ENCODE measurements at regions not wholly inside any gene's neighbourhood (a gene's known extent, or its start where the extent isn't known, plus 50 kb on each side); places are given as distances from the start of the nearest gene placed in this dataset.

DNA sequence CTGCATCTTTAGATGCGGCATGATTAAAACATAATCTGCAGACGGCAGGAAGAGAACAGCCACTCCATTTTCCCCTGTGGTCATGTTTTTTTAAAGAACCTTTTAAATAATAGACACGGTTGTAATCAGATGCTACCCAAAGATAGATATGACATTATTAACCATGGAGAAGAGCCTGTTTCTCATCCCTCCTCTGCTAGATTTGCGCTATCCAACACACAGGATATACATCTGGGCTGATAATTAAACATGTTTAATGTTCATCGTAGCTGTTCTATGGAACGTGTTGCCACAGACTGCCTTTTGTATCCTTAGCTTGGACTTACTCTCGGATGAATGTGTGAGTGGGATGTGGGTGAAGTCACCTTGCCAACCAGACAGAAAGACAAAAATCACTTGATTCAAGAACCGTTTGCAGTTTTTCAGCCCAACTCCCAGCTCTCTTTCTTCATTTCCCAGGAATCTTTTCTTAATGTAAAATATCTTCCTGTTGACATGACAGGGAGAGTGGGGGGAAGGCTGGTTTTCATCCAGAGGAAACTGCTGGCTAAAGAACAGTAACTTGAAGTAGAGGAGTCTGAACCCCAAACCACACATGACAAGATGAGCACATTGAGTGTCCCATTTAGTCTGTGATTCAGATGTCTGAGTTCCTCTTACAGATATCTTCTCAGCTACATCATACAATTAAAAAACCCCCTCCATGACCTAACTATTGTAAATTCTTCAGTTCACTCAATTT, 118.6 kb upstream of the PRICKLE2 start:
- intact Hi-C loops (cut with micrococcal nuclease), result no loop called here
- CTCF ChIA-PET, result interaction anchor here (0.8 kb wide), 1 partner anchor 994 kb away, joined by 3 read pairs; no protein-coding TSS in a partner anchor
- Mint-ChIP-seq H3K4me3 (no peak overlapping the region), H3K27me3 (peaks cover 8% of the 10 kb centered on the region), H3K36me3 (no peaks in the 10 kb centered on the region), H3K27ac (no peak overlapping the region), H3K9me3 (no peaks in the 10 kb centered on the region), H3K4me1 (ENCODE audit: low read depth) (no peaks in the 10 kb centered on the region)
- DNase-seq, result no peak
- POLR2A ChIA-PET, result no interaction called here

DNA sequence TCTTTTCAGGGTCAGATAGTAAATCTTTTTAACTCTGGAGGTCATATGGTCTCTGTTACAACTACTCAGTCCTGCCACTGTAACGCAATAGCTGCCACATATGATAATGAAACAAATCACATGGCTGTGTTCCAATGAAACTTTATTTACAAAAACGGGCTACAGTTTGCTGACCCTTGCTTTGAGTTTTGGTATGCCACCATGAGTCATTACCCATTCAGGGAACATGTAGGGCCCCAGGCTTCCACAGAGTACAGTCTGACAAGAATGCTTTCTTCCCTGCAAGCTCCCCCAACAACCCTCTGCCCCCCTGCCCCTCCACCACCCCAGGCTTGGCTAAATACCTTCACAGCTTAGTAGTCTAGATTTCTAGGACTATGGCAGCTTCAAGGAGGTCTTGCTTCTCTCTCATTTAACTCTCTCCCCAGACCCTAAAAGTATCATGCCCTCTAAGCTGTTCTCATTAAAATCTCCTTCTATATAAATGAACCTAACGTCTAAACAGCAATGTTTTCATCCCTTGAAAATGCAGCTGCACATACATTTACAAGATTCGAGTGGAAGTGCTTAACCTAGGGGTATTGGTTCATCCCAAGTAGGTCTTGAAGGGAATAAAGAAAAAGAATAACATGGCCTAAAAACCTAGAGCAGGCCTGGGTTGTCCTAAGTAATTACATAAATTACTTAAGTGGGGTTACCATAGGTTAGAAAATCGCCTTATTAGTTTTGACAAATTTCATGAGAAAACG, 117.8 kb upstream of the PRICKLE2 start:
- Mint-ChIP-seq H3K9me3 (no peaks in the 10 kb centered on the region), H3K4me3 (no peak overlapping the region), H3K4me1 (ENCODE audit: low read depth) (no peaks in the 10 kb centered on the region), H3K27ac (no peak overlapping the region), H3K36me3 (no peaks in the 10 kb centered on the region), H3K27me3 (peaks cover 8% of the 10 kb centered on the region)
- ChIA-PET POLR2A (no interaction called here), CTCF (no interaction called here)
- intact Hi-C loops (cut with micrococcal nuclease), result no loop called here
- DNase-seq, result no peak

DNA sequence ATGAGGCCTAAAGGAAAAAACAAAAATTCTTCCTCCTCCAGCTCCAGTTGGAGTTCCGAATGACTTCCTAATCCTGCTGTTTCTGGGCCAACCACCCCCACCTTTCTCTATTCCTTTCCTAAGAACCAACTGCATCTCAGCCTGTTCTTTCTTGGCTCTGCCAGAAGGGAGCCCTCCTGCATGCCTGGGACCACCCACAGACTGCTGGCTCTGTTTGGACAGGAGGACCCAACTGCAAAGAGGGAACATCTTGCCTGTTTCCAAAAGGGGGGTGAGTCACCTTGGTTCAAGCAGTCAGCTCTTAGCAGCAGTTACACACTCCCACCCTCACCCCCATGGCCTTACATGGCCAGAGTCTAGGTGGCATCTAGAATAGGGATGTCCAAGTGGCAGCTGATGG, 116.0 kb upstream of the PRICKLE2 start:
- peaks cover 8% of the 10 kb centered on the region for H3K27me3 Mint-ChIP-seq
- H3K36me3 Mint-ChIP-seq, result no peaks in the 10 kb centered on the region
- ChIA-PET CTCF (no interaction called here), POLR2A (no interaction called here)
- no peak overlapping the region for H3K27ac Mint-ChIP-seq
- no peaks in the 10 kb centered on the region for H3K9me3 Mint-ChIP-seq
- no peaks in the 10 kb centered on the region for H3K4me1 Mint-ChIP-seq (ENCODE audit: low read depth)
- intact Hi-C loops (cut with micrococcal nuclease), result no loop called here
- DNase-seq, result no peak
- no peak overlapping the region for H3K4me3 Mint-ChIP-seq

DNA sequence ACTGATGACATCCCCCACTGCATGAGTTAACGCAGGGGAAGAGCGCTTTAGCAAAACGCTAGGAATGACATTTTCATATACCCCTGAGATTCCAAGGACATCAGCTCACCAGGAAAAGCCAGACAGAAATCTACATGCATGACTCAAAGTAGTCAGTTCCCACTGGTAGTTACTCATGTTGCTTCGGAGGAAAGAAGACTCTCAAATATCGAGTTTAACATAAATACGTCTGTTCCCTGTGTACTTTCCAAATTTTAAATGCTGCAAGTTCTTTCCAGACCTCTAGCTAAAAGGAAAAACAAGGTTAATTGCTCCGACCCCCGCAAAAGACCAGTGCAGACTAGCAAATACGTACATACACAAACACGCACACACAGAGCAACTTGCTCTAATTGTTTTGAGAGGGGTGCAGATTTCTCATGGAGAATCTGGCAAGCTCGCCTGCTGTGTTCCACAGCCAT, 115.4 kb upstream of the PRICKLE2 start:
- H3K4me3 Mint-ChIP-seq, result no peak overlapping the region
- intact Hi-C loops (cut with micrococcal nuclease), result no loop called here
- H3K27ac Mint-ChIP-seq, result no peak overlapping the region
- no peak for DNase-seq
- no peaks in the 10 kb centered on the region for H3K36me3 Mint-ChIP-seq
- H3K9me3 Mint-ChIP-seq, result no peaks in the 10 kb centered on the region
- H3K27me3 Mint-ChIP-seq, result peaks cover 8% of the 10 kb centered on the region
- ChIA-PET CTCF (no interaction called here), POLR2A (no interaction called here)
- no peaks in the 10 kb centered on the region for H3K4me1 Mint-ChIP-seq (ENCODE audit: low read depth)

DNA sequence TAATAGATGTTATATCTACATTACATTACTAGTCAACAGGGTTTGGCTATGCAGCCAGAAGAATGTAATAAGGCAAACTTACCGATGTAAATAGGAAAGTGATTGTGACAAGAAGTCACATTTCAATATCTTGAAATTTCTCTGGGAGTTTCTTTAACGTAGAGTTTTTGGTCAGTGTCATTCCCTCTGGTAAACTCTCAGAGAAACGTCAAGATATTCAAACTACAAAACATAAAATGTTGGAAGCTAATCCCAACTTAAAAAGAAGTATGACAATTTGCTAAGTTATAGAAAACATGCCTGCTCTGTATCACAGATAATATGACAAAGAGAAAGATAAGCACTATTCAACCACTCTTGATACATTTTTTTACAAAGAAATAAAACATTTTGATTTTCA, 111.2 kb upstream of the PRICKLE2 start:
- POLR2A ChIA-PET, result no interaction called here
- H3K9me3 Mint-ChIP-seq, result no peaks in the 10 kb centered on the region
- no peaks in the 10 kb centered on the region for H3K27me3 Mint-ChIP-seq

DNA sequence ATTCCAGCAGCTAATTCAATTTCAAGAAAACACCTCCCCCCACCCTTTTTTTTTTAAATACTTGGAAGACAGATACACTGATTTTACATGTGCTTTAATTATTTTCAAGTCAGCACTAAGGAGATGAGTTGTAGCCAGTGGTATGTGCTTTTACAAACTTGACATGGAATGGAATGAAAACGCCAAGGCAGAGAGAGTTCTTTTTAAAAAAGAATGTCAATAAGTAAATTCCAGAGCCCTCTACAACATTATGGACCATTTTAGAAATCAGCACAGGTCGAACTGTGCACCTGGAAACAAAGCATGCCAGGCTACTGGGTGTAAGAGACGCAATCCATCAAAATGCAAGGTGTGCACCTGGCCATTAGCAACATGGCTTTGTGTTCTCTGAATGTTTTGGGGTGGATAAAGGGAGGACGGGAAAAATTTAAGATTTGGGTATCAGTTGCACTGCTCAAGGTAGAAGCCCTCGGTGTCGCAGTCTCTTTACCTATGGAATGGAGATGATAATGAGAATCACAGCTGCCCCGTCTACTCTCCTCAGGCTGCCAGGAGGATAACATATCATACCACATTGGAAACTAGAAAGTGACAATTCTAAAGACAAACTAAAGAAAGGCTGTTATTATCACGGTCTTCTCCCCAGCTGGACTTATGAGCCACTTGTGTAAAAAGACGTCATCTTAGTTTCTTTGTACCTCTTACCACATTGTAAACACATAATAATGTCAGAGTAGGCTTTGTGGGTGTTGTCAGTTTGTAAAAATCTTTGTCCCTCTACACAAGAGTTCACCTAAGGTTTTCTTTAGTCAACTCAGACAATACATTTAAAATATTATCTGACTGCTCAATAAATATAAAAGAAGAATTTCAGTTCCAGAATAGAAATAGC, 107.4 kb upstream of the PRICKLE2 start:
- DNase-seq, result no peak
- ChIA-PET CTCF (no interaction called here), POLR2A (no interaction called here)
- H3K36me3 Mint-ChIP-seq, result no peaks in the 10 kb centered on the region
- no peaks in the 10 kb centered on the region for H3K9me3 Mint-ChIP-seq
- no peak overlapping the region for H3K4me3 Mint-ChIP-seq
- no peak overlapping the region for H3K27ac Mint-ChIP-seq
- no peaks in the 10 kb centered on the region for H3K4me1 Mint-ChIP-seq (ENCODE audit: low read depth)
- peaks cover 2% of the 10 kb centered on the region for H3K27me3 Mint-ChIP-seq
- intact Hi-C loops (cut with micrococcal nuclease), result no loop called here

More for the DNA sequence above, 111.2 kb upstream of the PRICKLE2 start:
- H3K27ac Mint-ChIP-seq, result no peak overlapping the region
- CTCF ChIA-PET, result no interaction called here
- no peaks in the 10 kb centered on the region for H3K36me3 Mint-ChIP-seq
- no peak overlapping the region for H3K4me3 Mint-ChIP-seq
- H3K4me1 Mint-ChIP-seq (ENCODE audit: low read depth), result no peaks in the 10 kb centered on the region
- no peak for DNase-seq
- intact Hi-C loops (cut with micrococcal nuclease), result no loop called here

DNA sequence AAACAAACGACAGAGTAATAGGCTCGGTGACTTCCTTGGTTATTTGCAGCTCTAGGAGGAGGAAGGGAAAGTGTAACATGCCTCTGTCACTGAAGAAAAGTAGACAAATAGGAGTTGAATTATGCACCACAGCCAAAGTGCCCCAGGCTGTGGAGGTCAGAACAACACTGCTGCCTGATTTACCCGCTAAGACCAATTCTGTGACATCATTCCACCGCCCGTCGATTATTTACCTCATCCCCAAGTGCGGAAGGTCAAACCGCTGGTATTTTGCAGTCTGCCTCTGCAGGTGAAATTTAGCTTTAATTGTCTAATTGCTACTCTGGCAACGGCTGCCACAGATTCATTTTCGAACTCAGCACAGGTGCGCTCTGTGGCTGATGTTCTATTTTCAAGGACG, 106.3 kb upstream of the PRICKLE2 start:
- POLR2A ChIA-PET, result no interaction called here
- Mint-ChIP-seq H3K36me3 (no peaks in the 10 kb centered on the region), H3K4me3 (no peak overlapping the region), H3K4me1 (ENCODE audit: low read depth) (no peaks in the 10 kb centered on the region), H3K9me3 (no peaks in the 10 kb centered on the region), H3K27ac (no peak overlapping the region), H3K27me3 (peaks cover 2% of the 10 kb centered on the region)
- intact Hi-C loops (cut with micrococcal nuclease), result no loop called here
- CTCF ChIA-PET, result no interaction called here
- DNase-seq, result no peak

DNA sequence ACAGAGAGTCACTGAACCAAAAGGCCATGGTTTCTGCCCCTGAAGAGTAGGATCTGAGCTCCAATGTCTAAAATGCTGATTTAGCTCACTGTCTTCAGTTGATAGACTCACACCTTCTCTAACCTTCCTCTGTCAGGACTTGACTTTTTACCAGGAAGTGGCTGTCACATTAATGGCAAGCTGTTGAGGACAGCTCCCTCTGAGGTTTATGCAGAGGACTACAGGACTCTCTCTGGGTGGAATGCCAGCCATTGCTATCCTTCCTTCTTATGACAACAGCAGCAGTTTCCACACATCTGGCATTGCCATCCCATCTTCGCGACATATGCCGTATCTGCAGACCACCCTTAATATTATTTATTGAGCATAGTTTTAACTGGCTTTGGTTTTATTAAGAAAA, 103.8 kb upstream of the PRICKLE2 start:
- H3K27me3 Mint-ChIP-seq, result peaks cover 2% of the 10 kb centered on the region
- H3K4me1 Mint-ChIP-seq (ENCODE audit: low read depth), result no peaks in the 10 kb centered on the region
- CTCF ChIA-PET, result no interaction called here
- no peak overlapping the region for H3K4me3 Mint-ChIP-seq
- no peak for DNase-seq
- no peak overlapping the region for H3K27ac Mint-ChIP-seq
- POLR2A ChIA-PET, result no interaction called here
- no peaks in the 10 kb centered on the region for H3K36me3 Mint-ChIP-seq
- intact Hi-C loops (cut with micrococcal nuclease), result no loop called here
- no peaks in the 10 kb centered on the region for H3K9me3 Mint-ChIP-seq

DNA sequence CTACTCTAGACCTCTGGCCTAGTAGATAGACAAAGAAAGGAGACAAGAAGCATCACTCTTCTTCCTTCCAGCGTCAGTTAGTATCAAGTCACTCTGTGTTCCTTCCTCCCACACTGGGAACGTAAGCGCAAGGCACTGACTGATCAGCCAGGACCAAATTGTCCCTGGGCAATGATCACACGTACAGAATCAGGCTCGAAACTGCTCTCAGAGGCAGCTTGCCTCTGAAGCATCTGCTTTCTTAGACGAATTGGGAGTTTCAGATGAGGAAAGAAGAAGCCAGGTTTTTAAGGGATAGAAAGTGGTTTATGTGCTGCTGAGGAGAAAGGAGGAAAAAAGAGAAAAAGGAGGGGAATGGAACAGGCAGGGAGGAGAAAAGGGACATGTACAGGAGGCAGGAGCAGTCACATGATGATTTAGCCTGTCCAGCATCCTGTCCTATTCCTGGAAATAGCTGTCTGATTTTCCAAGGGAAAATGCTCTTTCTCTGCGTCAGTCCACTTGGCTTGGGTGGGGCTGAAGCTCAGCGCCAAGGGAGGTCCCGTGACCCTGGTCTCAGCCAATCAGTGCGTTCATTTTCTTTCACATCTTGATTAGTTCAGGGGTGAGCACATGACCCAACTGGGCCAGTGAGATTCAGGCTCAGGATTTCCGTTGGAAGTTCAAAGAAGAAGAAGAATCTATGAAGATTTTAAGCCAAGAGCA, 102.0 kb upstream of the PRICKLE2 start:
- no peak overlapping the region for H3K4me3 Mint-ChIP-seq
- ChIA-PET POLR2A (no interaction called here), CTCF (no interaction called here)
- H3K9me3 Mint-ChIP-seq, result no peaks in the 10 kb centered on the region
- intact Hi-C loops (cut with micrococcal nuclease), result no loop called here
- H3K36me3 Mint-ChIP-seq, result no peaks in the 10 kb centered on the region
- no peak for DNase-seq
- peaks cover 2% of the 10 kb centered on the region for H3K27me3 Mint-ChIP-seq
- H3K27ac Mint-ChIP-seq, result no peak overlapping the region
- H3K4me1 Mint-ChIP-seq (ENCODE audit: low read depth), result no peaks in the 10 kb centered on the region

DNA sequence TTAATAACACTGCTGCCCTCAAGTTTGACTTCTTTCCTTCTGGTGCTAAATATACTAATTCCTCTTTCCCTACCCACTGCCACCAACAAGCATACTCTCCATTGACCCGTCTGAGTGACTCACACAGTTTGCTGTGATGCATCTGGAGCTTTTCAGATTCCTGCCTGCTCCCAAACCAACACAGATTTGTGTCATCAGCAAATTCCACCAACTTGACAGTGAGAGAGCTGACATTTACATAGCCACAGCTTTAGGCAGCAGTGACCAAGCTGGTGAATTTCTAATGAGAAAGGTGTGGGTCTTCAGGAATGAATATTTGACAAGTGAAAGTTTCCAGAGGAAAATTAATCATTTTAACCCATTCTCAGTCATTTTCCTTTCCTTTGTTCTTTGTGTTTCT, 96.5 kb upstream of the PRICKLE2 start:
- H3K9me3 Mint-ChIP-seq, result no peaks in the 10 kb centered on the region
- no peaks in the 10 kb centered on the region for H3K27me3 Mint-ChIP-seq
- no peak overlapping the region for H3K27ac Mint-ChIP-seq
- no peak for DNase-seq
- no peaks in the 10 kb centered on the region for H3K4me1 Mint-ChIP-seq (ENCODE audit: low read depth)
- CTCF ChIA-PET, result no interaction called here
- POLR2A ChIA-PET, result no interaction called here
- H3K4me3 Mint-ChIP-seq, result no peak overlapping the region
- intact Hi-C loops (cut with micrococcal nuclease), result no loop called here
- no peaks in the 10 kb centered on the region for H3K36me3 Mint-ChIP-seq

DNA sequence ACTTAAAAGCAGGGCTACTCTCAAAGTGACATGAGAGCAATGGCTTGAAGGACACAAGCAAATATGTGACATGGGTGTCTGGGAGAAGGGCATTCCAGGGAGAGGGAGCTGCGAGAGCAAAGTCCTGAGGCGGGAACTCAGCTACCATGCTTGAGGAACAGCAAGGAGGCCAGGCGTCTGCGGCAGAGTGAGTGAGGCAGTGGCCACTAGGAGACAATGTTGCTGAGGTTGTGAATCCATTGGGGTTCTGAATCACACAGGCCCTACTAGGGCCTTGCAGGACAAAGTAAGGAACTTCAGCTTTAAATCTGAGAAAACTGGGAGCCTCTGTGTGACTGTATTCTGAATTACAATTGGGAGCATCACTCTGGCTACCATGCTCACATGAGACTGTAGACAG, 94.1 kb upstream of the PRICKLE2 start:
- Mint-ChIP-seq H3K36me3 (no peaks in the 10 kb centered on the region), H3K9me3 (no peaks in the 10 kb centered on the region), H3K27ac (no peak overlapping the region), H3K27me3 (no peaks in the 10 kb centered on the region), H3K4me1 (ENCODE audit: low read depth) (no peaks in the 10 kb centered on the region), H3K4me3 (no peak overlapping the region)
- intact Hi-C loops (cut with micrococcal nuclease), result no loop called here
- no peak for DNase-seq
- ChIA-PET POLR2A (no interaction called here), CTCF (no interaction called here)

DNA sequence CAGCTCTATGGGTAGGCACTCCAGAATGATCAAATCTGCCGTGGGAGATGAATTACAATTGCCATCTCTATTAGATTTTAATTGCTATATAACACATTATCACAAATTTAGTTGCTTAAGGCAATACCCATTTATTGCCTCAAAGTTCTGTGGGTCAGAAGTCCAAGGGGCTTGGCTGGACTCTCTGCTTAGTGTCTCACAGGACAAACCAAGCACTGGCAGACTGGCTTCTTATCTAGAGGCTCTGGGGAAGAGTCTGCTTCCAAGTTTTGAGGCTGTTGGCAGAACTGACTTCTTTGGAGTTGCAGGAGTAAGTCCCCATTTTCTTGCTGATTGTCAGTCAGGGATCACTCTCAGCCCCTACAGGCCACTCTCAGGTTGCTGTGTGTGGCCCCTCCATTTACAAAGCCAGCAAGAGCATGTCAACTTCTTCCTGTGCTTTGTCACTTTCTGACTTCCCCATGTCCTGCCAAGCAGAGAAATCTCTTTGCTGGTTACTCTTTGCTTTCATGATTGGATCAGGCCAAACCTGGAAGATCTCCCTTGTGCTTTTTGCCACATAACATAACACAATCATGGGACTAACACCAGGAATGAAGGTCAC, 93.5 kb upstream of the PRICKLE2 start:
- ChIA-PET POLR2A (no interaction called here), CTCF (no interaction called here)
- Mint-ChIP-seq H3K36me3 (no peaks in the 10 kb centered on the region), H3K9me3 (no peaks in the 10 kb centered on the region), H3K4me3 (no peak overlapping the region), H3K27ac (no peak overlapping the region), H3K4me1 (ENCODE audit: low read depth) (no peaks in the 10 kb centered on the region), H3K27me3 (no peaks in the 10 kb centered on the region)
- intact Hi-C loops (cut with micrococcal nuclease), result no loop called here
- DNase-seq, result no peak

All from activated CD4-positive, alpha-beta memory T cell treated with anti-CD3 and anti-CD28 coated beads for 36 hours (primary cell).